ENCODE measurements at regions not wholly inside any gene's neighbourhood (a gene's known extent, or its start where the extent isn't known, plus 50 kb on each side); places are given as distances from the start of the nearest gene placed in this dataset.
"Not testable (repeated sequence)": the region's sequence is repeated elsewhere in the genome, so short reads cannot be mapped to it uniquely, and the experiment has no call there.

- no peak for TF ChIP-seq CTCF (IDR thresholded peaks at IDR 0.05; ENCODE audit: insufficient read depth, low read depth, low read length)
- DNase-seq (ENCODE audit: low read depth): no peak
- H3K4me3 ChIP-seq (ENCODE audit: low read depth, low read length): no peak overlapping the region
Observed at GRCh38 chr5:61231813-61232212, 69.5 kb upstream of the SMIM15 start.

- peak; percentile 20 for DNase-seq (ENCODE audit: low read depth)
- H3K4me3 ChIP-seq (ENCODE audit: low read depth, low read length): no peak overlapping the region
- no peak for TF ChIP-seq CTCF (IDR thresholded peaks at IDR 0.05; ENCODE audit: insufficient read depth, low read depth, low read length)
Observed at GRCh38 chr5:61232490-61233050, 70.3 kb upstream of the SMIM15 start.

GRCh38 chr5:61234019-61234418 is 71.8 kb upstream of the SMIM15 start:
- no peak for DNase-seq (ENCODE audit: low read depth)
- H3K4me3 ChIP-seq (ENCODE audit: low read depth, low read length): no peak overlapping the region
- no peak for TF ChIP-seq CTCF (IDR thresholded peaks at IDR 0.05; ENCODE audit: insufficient read depth, low read depth, low read length)

- H3K4me3 ChIP-seq (ENCODE audit: low read depth, low read length); DNase-seq (ENCODE audit: low read depth): not testable (repeated sequence)
Observed at GRCh38 chr5:61236715-61237114, 74.4 kb upstream of the SMIM15 start.

GRCh38 chr5:61245486-61245885 is 83.2 kb upstream of the SMIM15 start:
- TF ChIP-seq CTCF (IDR thresholded peaks at IDR 0.05; ENCODE audit: insufficient read depth, low read depth, low read length): no peak
- peak; percentile 26 for DNase-seq (ENCODE audit: low read depth)
- H3K4me3 ChIP-seq (ENCODE audit: low read depth, low read length): no peak overlapping the region

GRCh38 chr5:61245936-61246335 is 83.7 kb upstream of the SMIM15 start:
- H3K4me3 ChIP-seq (ENCODE audit: low read depth, low read length): no peak overlapping the region
- TF ChIP-seq CTCF (IDR thresholded peaks at IDR 0.05; ENCODE audit: insufficient read depth, low read depth, low read length): no peak
- no peak for DNase-seq (ENCODE audit: low read depth)

- no peak for TF ChIP-seq CTCF (IDR thresholded peaks at IDR 0.05; ENCODE audit: insufficient read depth, low read depth, low read length)
- DNase-seq (ENCODE audit: low read depth): no peak
- H3K4me3 ChIP-seq (ENCODE audit: low read depth, low read length): no peak overlapping the region
Observed at GRCh38 chr5:61246768-61247307, 84.6 kb upstream of the SMIM15 start.
